ACC112 (cell line): ENCODE measurements at regions not wholly inside any gene's neighbourhood (a gene's known extent, or its start where the extent isn't known, plus 50 kb on each side); places are given as distances from the start of the nearest gene placed in this dataset.

Source experiments
- H2AFZ ChIP-seq: fragments of 200-600 bp; sonication (generic); one replicate; pipeline ENCODE4 v1.6.0; 2017; ENCODE audit warnings: antibody characterized with exemption, low read length; ENCODE audit not compliant: unreplicated experiment
- H3K27ac ChIP-seq: fragments of 200-600 bp; sonication (generic); 2 replicates; pipeline ENCODE4 v1.5.1; 2014; ENCODE audit warnings: low read depth, mild to moderate bottlenecking, antibody characterized with exemption, low read length, moderate library complexity
- H3K27me3 ChIP-seq: fragments of 200-600 bp; sonication (generic); 2 replicates; pipeline ENCODE4 v1.6.1; 2014; ENCODE audit warnings: mild to moderate bottlenecking, antibody characterized with exemption, low read length, moderate library complexity, mixed read lengths; ENCODE audit not compliant: insufficient read depth
- H3K36me3 ChIP-seq: fragments of 200-600 bp; sonication (generic); 2 replicates; pipeline ENCODE4 v1.6.1; 2016; ENCODE audit warnings: mild to moderate bottlenecking, antibody characterized with exemption, low read length, moderate library complexity, mixed read lengths; ENCODE audit not compliant: insufficient read depth
- H3K4me1 ChIP-seq: fragments of 200-600 bp; sonication (generic); one replicate; pipeline ENCODE4 v1.6.1; 2016; ENCODE audit warnings: low read length, mixed read lengths; ENCODE audit not compliant: insufficient read depth, unreplicated experiment, control insufficient read depth
- H3K4me3 ChIP-seq: fragments of 200-600 bp; sonication (generic); 2 replicates; pipeline ENCODE4 v1.5.1; 2014; ENCODE audit warnings: mild to moderate bottlenecking, low read depth, low read length
- H3K79me2 ChIP-seq: fragments of 200-600 bp; sonication (generic); one replicate; pipeline ENCODE4 v1.6.0; 2016; ENCODE audit warnings: low read length; ENCODE audit not compliant: control insufficient read depth, unreplicated experiment, insufficient read depth

GRCh38 chr3:117063930-117064329 lies 354.4 kb downstream of the TUSC7 start:
- H3K4me1 ChIP-seq, result no peaks in the 10 kb centered on the region
- no peaks in the 10 kb centered on the region for H3K36me3 ChIP-seq
- no peak overlapping the region for H3K27ac ChIP-seq
- no peaks in the 10 kb centered on the region for H3K27me3 ChIP-seq
- no peak overlapping the region for H2AFZ ChIP-seq
- no peak overlapping the region for H3K4me3 ChIP-seq
- H3K79me2 ChIP-seq, result no peaks in the 10 kb centered on the region

- Histone ChIP-seq H3K4me3 (no peak overlapping the region), H3K27me3 (no peaks in the 10 kb centered on the region), H2AFZ (no peak overlapping the region), H3K36me3 (no peaks in the 10 kb centered on the region), H3K4me1 (no peaks in the 10 kb centered on the region), H3K79me2 (no peaks in the 10 kb centered on the region), H3K27ac (no peak overlapping the region)
Observed at GRCh38 chr3:117068301-117068700, 358.7 kb downstream of the TUSC7 start.

DNA sequence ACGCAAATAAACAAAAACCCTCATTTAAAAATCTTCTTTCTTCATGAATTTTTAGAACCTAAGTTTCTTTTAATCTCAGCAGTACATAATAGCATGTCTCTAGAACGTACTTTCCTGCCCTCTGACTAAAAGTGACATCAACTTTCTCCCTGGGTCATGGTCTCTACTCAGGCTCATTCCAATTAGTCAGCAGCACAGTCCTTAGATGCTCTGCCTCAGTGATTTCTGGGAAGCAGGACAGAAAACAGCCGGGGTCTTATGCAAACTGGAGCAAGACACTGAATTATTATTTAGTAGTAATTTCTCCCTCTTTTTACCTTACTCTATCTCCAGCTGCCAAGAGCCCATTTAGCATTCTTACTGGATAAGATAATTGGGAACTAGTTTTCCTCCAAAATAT lies 365.2 kb downstream of the TUSC7 start:
- Histone ChIP-seq H3K79me2 (no peaks in the 10 kb centered on the region), H3K36me3 (no peaks in the 10 kb centered on the region), H3K27me3 (no peaks in the 10 kb centered on the region), H3K4me1 (no peaks in the 10 kb centered on the region), H2AFZ (no peak overlapping the region), H3K27ac (no peak overlapping the region), H3K4me3 (no peak overlapping the region)

DNA sequence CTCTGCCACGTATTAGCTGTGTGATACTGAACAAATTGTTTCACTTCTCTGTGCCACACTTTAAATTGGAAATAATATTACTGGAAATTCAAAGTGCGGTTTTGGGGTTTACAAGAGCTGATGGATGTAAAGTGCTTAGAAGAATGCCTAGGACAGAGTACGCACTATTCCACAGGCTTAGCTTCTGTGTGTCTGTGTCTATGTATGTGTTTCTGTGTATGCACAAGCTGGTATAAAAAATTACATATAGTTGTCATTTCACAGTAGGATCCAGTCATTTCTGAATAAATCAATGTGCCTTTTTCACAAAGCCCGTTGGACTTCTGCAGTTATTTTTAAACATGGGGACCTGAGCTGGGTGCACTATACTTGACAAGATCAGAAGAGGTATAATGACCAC lies 370.4 kb downstream of the TUSC7 start:
- Histone ChIP-seq H3K4me3 (no peak overlapping the region), H3K36me3 (no peaks in the 10 kb centered on the region), H2AFZ (no peak overlapping the region), H3K79me2 (no peaks in the 10 kb centered on the region), H3K27me3 (no peaks in the 10 kb centered on the region), H3K4me1 (no peaks in the 10 kb centered on the region), H3K27ac (no peak overlapping the region)

DNA sequence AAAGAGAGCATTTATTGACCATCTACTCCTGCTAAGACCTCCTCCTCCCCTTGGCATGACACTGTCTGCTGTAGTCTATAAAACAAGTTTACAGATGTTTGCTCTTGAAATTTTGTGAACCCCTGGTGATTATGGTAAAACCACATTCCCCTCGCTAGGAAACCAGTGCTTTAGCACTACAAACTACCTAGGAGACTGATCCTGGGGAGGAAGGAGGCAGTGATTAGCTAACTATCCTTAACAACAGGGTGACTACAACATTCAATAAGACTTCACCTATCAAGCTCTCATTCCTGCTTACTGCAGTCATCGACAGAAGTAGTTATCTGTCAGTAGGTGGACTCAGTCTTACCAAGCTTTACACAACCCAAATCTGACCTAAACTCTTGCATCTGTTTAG lies 371.3 kb downstream of the TUSC7 start:
- no peak overlapping the region for H3K4me3 ChIP-seq

GRCh38 chr3:117084277-117084676 lies 374.7 kb downstream of the TUSC7 start:
- H2AFZ ChIP-seq, result no peak overlapping the region
- H3K4me3 ChIP-seq, result no peak overlapping the region
- H3K27ac ChIP-seq, result no peak overlapping the region

More for the DNA sequence above, 371.3 kb downstream of the TUSC7 start:
- no peaks in the 10 kb centered on the region for H3K79me2 ChIP-seq
- H2AFZ ChIP-seq, result no peak overlapping the region
- no peak overlapping the region for H3K27ac ChIP-seq
- H3K36me3 ChIP-seq, result no peaks in the 10 kb centered on the region
- H3K27me3 ChIP-seq, result no peaks in the 10 kb centered on the region
- no peaks in the 10 kb centered on the region for H3K4me1 ChIP-seq

DNA sequence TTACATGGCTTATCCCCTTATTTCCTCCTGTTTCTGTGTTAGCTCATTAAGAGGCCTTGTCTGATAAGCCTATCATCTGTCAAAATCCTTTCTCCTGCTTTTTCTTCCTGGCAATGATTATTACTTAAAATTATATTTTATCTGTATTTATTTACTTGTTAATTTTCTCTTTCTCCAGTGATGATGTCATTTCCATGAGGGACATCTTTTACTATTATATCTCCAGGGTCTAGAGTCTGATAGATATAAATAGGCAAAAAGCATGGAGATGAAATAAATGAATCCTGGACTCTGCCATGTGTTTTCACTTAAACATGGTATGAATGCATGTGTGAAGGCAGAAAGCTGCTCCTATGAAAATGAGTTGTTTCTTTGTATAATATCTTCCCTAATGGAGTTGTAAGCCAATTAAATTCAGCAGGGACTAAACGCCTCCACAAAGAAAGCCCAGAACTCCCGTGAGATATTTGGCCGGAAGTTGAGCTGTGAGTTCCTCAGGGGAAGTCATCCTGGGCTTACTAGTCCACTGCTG lies 375.2 kb downstream of the TUSC7 start:
- H3K4me3 ChIP-seq, result no peak overlapping the region

More at GRCh38 chr3:117084277-117084676, 374.7 kb downstream of the TUSC7 start:
- Histone ChIP-seq H3K36me3 (no peaks in the 10 kb centered on the region), H3K79me2 (no peaks in the 10 kb centered on the region), H3K4me1 (no peaks in the 10 kb centered on the region), H3K27me3 (peaks cover 5% of the 10 kb centered on the region; the same call in 1 of the 2 replicates)

DNA sequence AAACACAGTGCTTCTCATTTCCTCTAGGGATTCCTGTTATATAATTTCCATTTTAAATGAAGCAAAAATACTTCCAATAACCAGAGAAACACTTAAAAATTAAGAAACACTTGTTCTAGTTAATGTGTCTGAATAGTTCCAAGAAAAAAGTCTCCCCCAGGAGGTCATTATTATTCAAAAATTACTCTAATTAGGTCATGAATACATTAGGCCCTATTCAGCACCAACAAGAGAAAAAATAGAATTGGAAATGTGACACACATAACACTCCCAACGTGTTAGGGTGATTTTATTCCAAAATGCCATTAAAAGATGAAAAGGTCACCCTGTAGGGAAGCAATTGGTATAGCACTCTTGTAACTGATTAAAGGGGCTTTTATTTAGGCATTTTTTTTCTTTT lies 382.1 kb downstream of the TUSC7 start:
- Histone ChIP-seq H3K4me3 (no peak overlapping the region), H3K4me1 (no peaks in the 10 kb centered on the region), H3K36me3 (no peaks in the 10 kb centered on the region), H2AFZ (no peak overlapping the region), H3K79me2 (no peaks in the 10 kb centered on the region), H3K27ac (no peak overlapping the region), H3K27me3 (peaks cover 5% of the 10 kb centered on the region; the same call in 1 of the 2 replicates)

More for the DNA sequence above, 375.2 kb downstream of the TUSC7 start:
- H3K27me3 ChIP-seq, result peaks cover 5% of the 10 kb centered on the region; the same call in 1 of the 2 replicates
- H2AFZ ChIP-seq, result peak overlapping the region; percentile 46
- no peak overlapping the region for H3K27ac ChIP-seq
- no peaks in the 10 kb centered on the region for H3K79me2 ChIP-seq
- H3K4me1 ChIP-seq, result no peaks in the 10 kb centered on the region
- H3K36me3 ChIP-seq, result no peaks in the 10 kb centered on the region

GRCh38 chr3:117096549-117096948 lies 387.0 kb downstream of the TUSC7 start:
- Histone ChIP-seq H3K36me3 (no peaks in the 10 kb centered on the region), H3K27ac (no peak overlapping the region), H3K4me1 (no peaks in the 10 kb centered on the region), H3K4me3 (no peak overlapping the region), H3K79me2 (no peaks in the 10 kb centered on the region), H2AFZ (no peak overlapping the region), H3K27me3 (no peaks in the 10 kb centered on the region)

DNA sequence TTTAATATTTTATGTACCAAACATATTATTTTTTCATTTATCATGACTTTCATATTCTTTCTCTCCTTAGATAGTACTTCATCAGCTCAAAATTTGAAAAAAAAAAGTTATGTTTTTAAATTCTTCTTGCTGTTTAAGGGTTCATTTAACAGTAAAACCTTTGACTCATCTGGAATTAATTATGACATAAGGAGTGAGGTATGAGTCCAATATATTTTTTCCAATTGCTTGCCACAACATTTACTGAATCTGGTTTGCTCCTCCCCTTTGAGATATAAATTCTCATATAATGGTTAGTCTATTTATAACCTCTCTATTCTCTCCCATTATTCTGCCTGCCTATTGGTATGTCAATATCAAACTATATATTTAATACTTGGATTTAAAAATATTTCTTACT lies 387.8 kb downstream of the TUSC7 start:
- Histone ChIP-seq H3K79me2 (no peaks in the 10 kb centered on the region), H3K27me3 (no peaks in the 10 kb centered on the region), H3K27ac (no peak overlapping the region), H3K4me1 (no peaks in the 10 kb centered on the region), H2AFZ (no peak overlapping the region), H3K4me3 (no peak overlapping the region), H3K36me3 (no peaks in the 10 kb centered on the region)

- Histone ChIP-seq H3K27me3 (no peaks in the 10 kb centered on the region), H2AFZ (no peak overlapping the region), H3K79me2 (no peaks in the 10 kb centered on the region), H3K27ac (no peak overlapping the region), H3K4me1 (peaks cover 12% of the 10 kb centered on the region), H3K36me3 (no peaks in the 10 kb centered on the region), H3K4me3 (no peak overlapping the region)
Observed at GRCh38 chr3:117101697-117102096, 392.1 kb downstream of the TUSC7 start.
